ENCODE measurements at regions not wholly inside any gene's neighbourhood (a gene's known extent, or its start where the extent isn't known, plus 50 kb on each side); places are given as distances from the start of the nearest gene placed in this dataset.

DNA sequence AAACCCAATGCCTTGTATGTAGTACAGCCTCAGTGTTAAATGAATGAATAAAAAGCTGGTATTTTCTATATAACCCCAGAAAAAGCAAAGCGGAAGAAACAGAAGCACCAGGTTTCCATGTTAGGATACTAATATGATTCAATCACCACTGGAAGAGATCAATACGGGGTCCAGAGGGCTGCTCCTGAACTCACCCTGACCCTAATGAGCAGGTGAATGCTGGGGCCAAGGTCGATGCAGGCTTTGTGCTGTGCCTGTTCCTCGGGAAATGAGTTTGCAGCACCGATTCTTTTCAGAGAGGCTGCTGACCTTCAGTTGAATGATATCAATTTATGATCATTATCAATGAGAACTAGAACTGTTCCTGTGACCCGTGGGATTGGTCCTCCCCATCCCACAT lies 228.5 kb downstream of the CDCA7 start:
- ChIA-PET POLR2A (no interaction called here), CTCF (interaction anchor here (0.9 kb wide), 1 partner anchor 15 kb away, joined by 3 read pairs; no protein-coding TSS in a partner anchor)
- no peak for DNase-seq (ENCODE audit: low read depth, low spot score)
- no peak for TF ChIP-seq CTCF (IDR thresholded peaks at IDR 0.05; ENCODE audit: insufficient read depth, low read length, missing control alignments)
- no peak overlapping the region for H3K4me3 ChIP-seq (ENCODE audit: low read depth, low read length)

DNA sequence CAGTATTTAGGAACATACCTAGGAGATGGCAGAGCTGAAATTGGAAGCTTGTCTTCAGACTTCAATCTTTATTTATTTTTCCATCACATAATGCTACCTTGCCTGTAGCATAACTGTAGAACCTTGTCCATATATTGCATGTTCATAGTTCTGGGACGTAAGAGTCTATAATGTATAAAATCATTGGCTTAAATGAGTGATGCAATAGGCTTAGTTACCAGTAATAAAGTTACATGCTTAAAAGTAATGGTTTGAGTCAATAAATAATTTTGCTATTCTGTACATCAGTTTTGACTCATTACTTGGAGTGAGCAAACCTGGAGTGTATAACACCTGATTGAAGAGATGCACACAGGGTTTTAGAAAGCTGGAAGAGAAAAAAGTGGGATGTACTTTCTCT lies 229.3 kb downstream of the CDCA7 start:
- TF ChIP-seq CTCF (IDR thresholded peaks at IDR 0.05; ENCODE audit: insufficient read depth, low read length, missing control alignments), result no peak
- no peak for DNase-seq (ENCODE audit: low read depth, low spot score)
- no peak overlapping the region for H3K4me3 ChIP-seq (ENCODE audit: low read depth, low read length)
- ChIA-PET CTCF (no interaction called here), POLR2A (no interaction called here)

- no peak overlapping the region for H3K4me3 ChIP-seq (ENCODE audit: low read depth, low read length)
- no peak for DNase-seq (ENCODE audit: low read depth, low spot score)
- POLR2A ChIA-PET, result no interaction called here
- CTCF ChIA-PET, result no interaction called here
- TF ChIP-seq CTCF (IDR thresholded peaks at IDR 0.05; ENCODE audit: insufficient read depth, low read length, missing control alignments), result no peak
These were observed 230.2 kb downstream of the CDCA7 start for GRCh38 chr2:173584676-173585458.

GRCh38 chr2:173588931-173589369 lies 234.3 kb downstream of the CDCA7 start:
- DNase-seq (ENCODE audit: low read depth, low spot score), result no peak
- CTCF ChIA-PET, result interaction anchor here (1.7 kb wide), 1 partner anchor 68 kb away, joined by 3 read pairs; no protein-coding TSS in a partner anchor
- no peak for TF ChIP-seq CTCF (IDR thresholded peaks at IDR 0.05; ENCODE audit: insufficient read depth, low read length, missing control alignments)
- no peak overlapping the region for H3K4me3 ChIP-seq (ENCODE audit: low read depth, low read length)
- POLR2A ChIA-PET, result no interaction called here

DNA sequence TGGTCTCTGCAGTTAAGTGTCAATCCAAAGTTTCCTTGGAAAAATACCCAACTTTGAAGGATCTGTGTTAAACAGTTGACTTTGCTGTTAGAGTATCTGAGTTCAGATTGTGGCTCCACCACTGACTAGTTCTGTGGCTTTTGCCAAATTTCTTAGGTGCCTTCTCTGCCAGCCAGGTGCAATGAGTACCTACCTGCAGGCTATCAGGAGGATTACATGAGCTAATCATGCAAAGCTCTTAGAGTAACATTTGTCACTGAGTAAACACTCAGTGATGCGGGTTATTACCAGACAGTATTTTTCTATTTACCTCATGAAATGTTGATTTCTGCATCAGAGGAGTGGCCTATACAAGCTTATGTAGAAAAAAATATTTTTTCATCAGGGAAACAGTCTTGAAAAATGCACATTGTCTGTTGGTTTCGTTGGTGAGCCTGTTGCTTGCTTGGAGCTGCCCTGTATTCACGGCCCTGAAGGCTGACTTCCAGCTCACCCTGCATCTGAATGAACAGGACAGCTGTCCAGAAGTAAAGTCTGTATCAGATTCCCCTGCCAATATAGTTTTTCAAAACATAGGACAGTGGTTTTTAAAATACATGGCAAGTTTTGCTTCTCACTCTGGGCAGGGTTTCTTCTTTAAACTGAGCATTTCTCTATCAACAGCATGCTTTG lies 235.1 kb downstream of the CDCA7 start:
- CTCF ChIA-PET, result interaction anchor here (1.7 kb wide), 1 partner anchor 68 kb away, joined by 3 read pairs; no protein-coding TSS in a partner anchor
- no peak for DNase-seq (ENCODE audit: low read depth, low spot score)

More for the DNA sequence above, 235.1 kb downstream of the CDCA7 start:
- POLR2A ChIA-PET, result no interaction called here
- H3K4me3 ChIP-seq (ENCODE audit: low read depth, low read length), result no peak overlapping the region
- no peak for TF ChIP-seq CTCF (IDR thresholded peaks at IDR 0.05; ENCODE audit: insufficient read depth, low read length, missing control alignments)

Data from AG04449 (cell line).